ENCODE measurements at regions not wholly inside any gene's neighbourhood (a gene's known extent, or its start where the extent isn't known, plus 50 kb on each side); places are given as distances from the start of the nearest gene placed in this dataset.

DNA sequence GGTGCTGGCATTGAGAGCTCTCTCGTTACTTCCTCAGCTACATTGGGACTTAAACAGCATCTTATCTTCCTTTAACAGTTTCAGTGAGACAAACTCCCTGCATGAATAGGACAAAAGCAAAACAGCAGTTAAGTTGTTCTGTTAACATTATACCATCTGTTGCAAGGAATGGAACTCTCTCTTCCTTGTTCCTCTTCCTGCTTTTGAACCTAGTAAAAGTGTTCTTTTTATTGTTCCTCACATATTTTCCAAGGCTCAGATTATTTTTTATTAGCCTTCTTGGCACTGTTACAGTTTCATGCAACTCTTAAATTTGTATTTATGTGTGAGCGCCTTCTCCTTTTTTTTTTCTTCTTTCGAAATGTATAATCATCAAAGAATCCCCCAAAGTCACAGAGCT lies 202.6 kb upstream of the UFM1 start:
- H3K4me3 ChIP-seq (ENCODE audit: low read depth, low read length): no peak overlapping the region
- ChIA-PET CTCF (interaction anchor here (1.1 kb wide), 1 partner anchor 12 kb away, joined by 3 read pairs; no protein-coding TSS in a partner anchor), POLR2A (no interaction called here)
- TF ChIP-seq, protein P1, sequence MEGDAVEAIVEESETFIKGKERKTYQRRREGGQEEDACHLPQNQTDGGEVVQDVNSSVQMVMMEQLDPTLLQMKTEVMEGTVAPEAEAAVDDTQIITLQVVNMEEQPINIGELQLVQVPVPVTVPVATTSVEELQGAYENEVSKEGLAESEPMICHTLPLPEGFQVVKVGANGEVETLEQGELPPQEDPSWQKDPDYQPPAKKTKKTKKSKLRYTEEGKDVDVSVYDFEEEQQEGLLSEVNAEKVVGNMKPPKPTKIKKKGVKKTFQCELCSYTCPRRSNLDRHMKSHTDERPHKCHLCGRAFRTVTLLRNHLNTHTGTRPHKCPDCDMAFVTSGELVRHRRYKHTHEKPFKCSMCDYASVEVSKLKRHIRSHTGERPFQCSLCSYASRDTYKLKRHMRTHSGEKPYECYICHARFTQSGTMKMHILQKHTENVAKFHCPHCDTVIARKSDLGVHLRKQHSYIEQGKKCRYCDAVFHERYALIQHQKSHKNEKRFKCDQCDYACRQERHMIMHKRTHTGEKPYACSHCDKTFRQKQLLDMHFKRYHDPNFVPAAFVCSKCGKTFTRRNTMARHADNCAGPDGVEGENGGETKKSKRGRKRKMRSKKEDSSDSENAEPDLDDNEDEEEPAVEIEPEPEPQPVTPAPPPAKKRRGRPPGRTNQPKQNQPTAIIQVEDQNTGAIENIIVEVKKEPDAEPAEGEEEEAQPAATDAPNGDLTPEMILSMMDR (IDR thresholded peaks at IDR 0.05; ENCODE audit: insufficient read depth, low read length, missing control alignments): no peak
- DNase-seq (ENCODE audit: low read depth, low spot score): no peak

DNA sequence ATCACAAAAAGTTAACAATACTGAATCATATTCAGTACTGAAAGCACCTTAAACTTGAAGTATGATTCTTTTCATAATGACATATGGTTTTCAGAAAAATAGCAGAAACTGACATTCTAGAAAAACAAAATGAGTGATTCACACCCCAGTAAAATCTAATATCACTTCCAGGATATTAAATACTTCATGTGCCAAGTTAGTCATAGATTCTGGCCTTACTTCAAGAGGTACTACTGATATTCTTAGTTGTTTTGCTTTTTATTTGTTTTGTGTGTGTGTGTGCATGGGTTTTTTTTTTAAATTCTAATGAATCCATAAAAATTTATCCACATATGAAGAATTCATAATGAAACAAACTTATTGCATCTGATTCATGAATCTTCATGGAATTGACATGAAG lies 207.9 kb upstream of the UFM1 start:
- POLR2A ChIA-PET: no interaction called here
- DNase-seq (ENCODE audit: low read depth, low spot score): no peak
- H3K4me3 ChIP-seq (ENCODE audit: low read depth, low read length): no peak overlapping the region
- CTCF ChIA-PET: no interaction called here
- TF ChIP-seq, protein P1 (IDR thresholded peaks at IDR 0.05; ENCODE audit: insufficient read depth, low read length, missing control alignments): no peak

DNA sequence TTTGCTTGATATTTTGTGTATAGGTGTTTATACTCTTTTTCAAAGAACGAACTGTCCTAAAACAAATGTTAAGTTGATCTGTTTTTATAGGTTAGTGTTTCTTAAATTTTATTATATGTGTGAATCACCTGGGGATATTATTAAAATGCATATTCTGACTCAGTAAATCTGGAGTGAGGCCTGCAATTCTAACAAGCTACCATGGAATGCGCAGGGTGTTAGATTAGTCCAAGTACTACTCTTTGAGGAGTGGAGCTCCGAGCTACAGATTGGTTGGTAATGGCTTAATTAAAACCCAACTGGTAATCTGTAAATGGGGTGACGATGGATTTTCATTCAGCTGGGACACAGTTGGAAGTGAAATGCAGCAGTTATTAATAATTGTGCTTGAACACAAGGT lies 214.1 kb upstream of the UFM1 start:
- ChIA-PET CTCF (interaction anchor here (1.0 kb wide), 1 partner anchor 11 kb away, joined by 3 read pairs; no protein-coding TSS in a partner anchor), POLR2A (no interaction called here)
- H3K4me3 ChIP-seq (ENCODE audit: low read depth, low read length): no peak overlapping the region
- TF ChIP-seq, protein P1 (IDR thresholded peaks at IDR 0.05; ENCODE audit: insufficient read depth, low read length, missing control alignments): no peak
- no peak for DNase-seq (ENCODE audit: low read depth, low spot score)

DNA sequence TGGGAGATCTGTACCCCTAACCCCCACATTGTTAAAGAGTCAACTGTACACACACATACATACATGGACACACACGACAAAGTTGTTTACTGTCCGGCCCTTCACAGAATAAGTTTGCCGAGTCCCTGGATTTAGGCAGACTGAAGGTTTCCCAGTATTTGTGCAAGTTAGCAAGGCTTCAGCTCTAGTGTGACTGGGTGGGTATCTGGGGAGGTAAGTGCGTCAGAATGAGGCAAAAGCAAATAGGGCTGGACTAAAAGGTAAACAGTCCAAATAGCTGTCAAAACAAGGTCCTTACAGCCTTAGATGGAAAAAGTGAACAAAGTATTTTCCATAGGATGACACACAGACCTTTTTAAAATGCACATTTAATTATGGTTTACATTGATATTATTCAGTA lies 228.4 kb upstream of the UFM1 start:
- ChIA-PET POLR2A (no interaction called here), CTCF (no interaction called here)
- TF ChIP-seq, protein P1 (IDR thresholded peaks at IDR 0.05; ENCODE audit: insufficient read depth, low read length, missing control alignments): no peak
- no peak for DNase-seq (ENCODE audit: low read depth, low spot score)
- H3K4me3 ChIP-seq (ENCODE audit: low read depth, low read length): no peak overlapping the region

DNA sequence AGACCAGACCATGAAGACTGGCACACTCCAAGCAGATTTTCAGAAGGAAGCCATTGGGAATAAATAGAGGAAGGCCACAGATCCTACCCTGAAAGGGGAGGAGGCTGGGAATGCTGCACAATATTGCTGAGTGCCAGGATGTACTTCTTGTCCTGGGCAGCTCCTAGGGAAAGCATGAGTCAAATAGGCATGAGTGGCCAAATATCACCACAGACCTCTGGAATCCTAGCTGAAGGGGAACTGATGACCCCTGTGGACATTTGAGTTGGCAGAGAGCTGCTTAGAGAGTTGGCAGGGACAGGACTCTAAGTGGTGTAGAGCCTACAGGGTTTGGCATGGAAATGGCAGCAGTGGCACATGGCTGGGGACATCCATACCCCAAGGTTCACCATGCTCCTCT lies 234.3 kb upstream of the TRPC4 start:
- POLR2A ChIA-PET: no interaction called here
- DNase-seq (ENCODE audit: low read depth, low spot score): no peak
- no peak overlapping the region for H3K4me3 ChIP-seq (ENCODE audit: low read depth, low read length)
- TF ChIP-seq, protein P1 (IDR thresholded peaks at IDR 0.05; ENCODE audit: insufficient read depth, low read length, missing control alignments): no peak
- CTCF ChIA-PET: no interaction called here

DNA sequence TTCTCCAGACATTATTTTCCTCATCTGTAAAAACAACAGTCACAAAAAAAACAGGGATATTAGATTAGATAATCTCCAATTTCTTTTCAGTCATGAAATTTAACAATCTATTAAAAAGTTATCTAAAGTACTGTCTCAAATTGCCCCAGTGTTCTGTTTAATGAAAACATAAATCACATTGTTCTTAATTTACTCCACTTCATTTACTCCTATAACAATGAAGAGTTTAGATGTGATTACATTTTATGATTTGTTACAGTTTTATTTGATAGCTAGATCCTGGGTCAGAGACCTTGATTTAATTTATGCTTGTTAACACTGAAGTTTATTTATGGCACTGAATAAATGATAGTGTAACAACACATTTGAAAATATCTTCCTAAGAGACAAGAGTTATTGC lies 230.2 kb upstream of the TRPC4 start:
- TF ChIP-seq, protein P1 (IDR thresholded peaks at IDR 0.05; ENCODE audit: insufficient read depth, low read length, missing control alignments): no peak

More for the DNA sequence above, 230.2 kb upstream of the TRPC4 start:
- CTCF ChIA-PET: no interaction called here
- no peak for DNase-seq (ENCODE audit: low read depth, low spot score)
- H3K4me3 ChIP-seq (ENCODE audit: low read depth, low read length): no peak overlapping the region
- POLR2A ChIA-PET: no interaction called here
